Gastroesophageal sphincter (tissue), 4 donors: ENCODE measurements at regions not wholly inside any gene's neighbourhood (a gene's known extent, or its start where the extent isn't known, plus 50 kb on each side); places are given as distances from the start of the nearest gene placed in this dataset.
A peak's percentile ranks its signal among the peaks of the same experiment; 100 is the strongest.

Experiments used
- ATAC-seq: fragments of 150-250 bp; one replicate; pipeline ENCODE4 v1.9.1; 2016; ENCODE audit warnings: mild to moderate bottlenecking, moderate library complexity
- H3K27ac ChIP-seq, 4 donors: fragments of 200-600 bp; sonication (generic) in 3 of 4; 1 replicate in 3 of 4; 2 replicates in 1 of 4; pipeline ENCODE4 v1.5.1; 2016 to 2019
- H3K27me3 ChIP-seq: fragments of 200-600 bp; sonication (generic); one replicate; pipeline ENCODE4 v1.5.1; 2019
- H3K36me3 ChIP-seq, 2 donors: fragments of 200-600 bp; sonication (generic); one replicate each; pipeline ENCODE4 v1.5.1; 2019; ENCODE audit warnings: control low read depth in 1 of 2
- H3K4me1 ChIP-seq, 3 donors: fragments of 200-600 bp; sonication (generic); 1 replicate in 2 of 3; 2 replicates in 1 of 3; pipeline ENCODE4 v1.5.1; 2016 to 2019; ENCODE audit warnings: control low read depth in 2 of 3
- H3K4me3 ChIP-seq, 2 donors: fragments of 200-600 bp; sonication (generic); one replicate each; pipeline ENCODE4 v1.5.1; 2019; ENCODE audit warnings: mild to moderate bottlenecking in 1 of 2, moderate library complexity in 1 of 2
- H3K9me3 ChIP-seq, 3 donors: fragments of 200-600 bp; sonication (generic); one replicate each; pipeline ENCODE4 v1.5.1; 2017 to 2019; ENCODE audit warnings: control low read depth in 2 of 3
- EP300 ChIP-seq: sonication (generic); formaldehyde crosslinking; IDR thresholded peaks from one replicate; pipeline ENCODE4 v1.6.1; 2017; ENCODE audit warnings: antibody characterized with exemption, mild to moderate bottlenecking
- POLR2A ChIP-seq, 2 donors: fragments of 450-650 bp; IDR thresholded peaks; one replicate each; pipeline ENCODE4 v1.6.1; 2017; ENCODE audit warnings: antibody characterized with exemption in 2 of 2, mild to moderate bottlenecking in 2 of 2, moderate library complexity in 1 of 2
- POLR2AphosphoS5 ChIP-seq: sonication (generic); formaldehyde crosslinking; IDR thresholded peaks from one replicate; pipeline ENCODE4 v1.6.1; 2017; ENCODE audit warnings: antibody characterized with exemption
- WGBS, 2 donors: methylation state at CpG; one replicate each; pipeline ENCODE4 v1.1.5; 2018; ENCODE audit warnings: low coverage in 1 of 2; 5-methylcytosine and 5-hydroxymethylcytosine counted together
- TF ChIP-seq, protein P1 (sequence below), 4 experiments: fragments of 200-600 bp in 2 of 4; fragments of 450-650 bp in 2 of 4; sonication (generic) in 1 of 4; IDR thresholded peaks; one replicate each; pipeline ENCODE4 v1.5.1; 2017 to 2019; ENCODE audit warnings: antibody characterized with exemption in 4 of 4, mild to moderate bottlenecking in 2 of 4, moderate library complexity in 2 of 4

DNA sequence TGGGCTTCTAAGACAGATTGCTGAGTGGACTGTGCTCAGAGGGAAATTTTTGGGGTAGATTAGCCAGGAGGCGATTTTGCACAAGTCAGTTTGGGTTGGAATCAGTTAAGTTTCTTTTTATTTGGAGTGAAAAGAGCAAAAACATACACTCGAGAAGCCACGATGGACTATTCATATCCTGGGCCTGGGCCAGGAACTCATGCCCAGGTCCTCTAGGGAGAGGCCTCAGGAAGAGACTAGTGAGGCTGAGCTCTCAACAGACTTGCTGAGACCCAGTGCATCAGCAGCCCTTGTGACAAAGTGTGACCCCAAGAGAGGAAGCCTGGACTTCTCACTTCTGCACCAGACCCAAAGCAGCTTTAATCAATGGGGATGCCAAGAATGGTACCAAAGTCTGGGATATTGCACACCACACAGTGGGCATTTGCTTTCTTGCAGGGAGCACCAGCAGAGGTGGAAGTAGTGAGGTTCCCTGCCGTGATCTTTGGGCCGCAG lies 61.6 kb upstream of the MAFB start:
- Histone ChIP-seq H3K27ac (peak overlapping the region in 1 of 4 donors; percentile 3), H3K9me3 (no peaks in the 10 kb centered on the region), H3K4me3 (no peak overlapping the region), H3K4me1 (peaks cover 0 to 7% (median 4%) of the 10 kb centered on the region in 3 donors), H3K36me3 (no peaks in the 10 kb centered on the region), H3K27me3 (peaks cover 3% of the 10 kb centered on the region)
- WGBS, 2 donors, result 53 to 55% methylated on average over 4 to 5 of the region's 5 CpGs
- ATAC-seq, result no peak
- TF ChIP-seq, protein P1, sequence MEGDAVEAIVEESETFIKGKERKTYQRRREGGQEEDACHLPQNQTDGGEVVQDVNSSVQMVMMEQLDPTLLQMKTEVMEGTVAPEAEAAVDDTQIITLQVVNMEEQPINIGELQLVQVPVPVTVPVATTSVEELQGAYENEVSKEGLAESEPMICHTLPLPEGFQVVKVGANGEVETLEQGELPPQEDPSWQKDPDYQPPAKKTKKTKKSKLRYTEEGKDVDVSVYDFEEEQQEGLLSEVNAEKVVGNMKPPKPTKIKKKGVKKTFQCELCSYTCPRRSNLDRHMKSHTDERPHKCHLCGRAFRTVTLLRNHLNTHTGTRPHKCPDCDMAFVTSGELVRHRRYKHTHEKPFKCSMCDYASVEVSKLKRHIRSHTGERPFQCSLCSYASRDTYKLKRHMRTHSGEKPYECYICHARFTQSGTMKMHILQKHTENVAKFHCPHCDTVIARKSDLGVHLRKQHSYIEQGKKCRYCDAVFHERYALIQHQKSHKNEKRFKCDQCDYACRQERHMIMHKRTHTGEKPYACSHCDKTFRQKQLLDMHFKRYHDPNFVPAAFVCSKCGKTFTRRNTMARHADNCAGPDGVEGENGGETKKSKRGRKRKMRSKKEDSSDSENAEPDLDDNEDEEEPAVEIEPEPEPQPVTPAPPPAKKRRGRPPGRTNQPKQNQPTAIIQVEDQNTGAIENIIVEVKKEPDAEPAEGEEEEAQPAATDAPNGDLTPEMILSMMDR (IDR thresholded peaks at IDR 0.05), result no peak
- TF ChIP-seq POLR2A (IDR thresholded peaks at IDR 0.05), result no peak
- no peak for TF ChIP-seq EP300
- no peak for TF ChIP-seq POLR2AphosphoS5

DNA sequence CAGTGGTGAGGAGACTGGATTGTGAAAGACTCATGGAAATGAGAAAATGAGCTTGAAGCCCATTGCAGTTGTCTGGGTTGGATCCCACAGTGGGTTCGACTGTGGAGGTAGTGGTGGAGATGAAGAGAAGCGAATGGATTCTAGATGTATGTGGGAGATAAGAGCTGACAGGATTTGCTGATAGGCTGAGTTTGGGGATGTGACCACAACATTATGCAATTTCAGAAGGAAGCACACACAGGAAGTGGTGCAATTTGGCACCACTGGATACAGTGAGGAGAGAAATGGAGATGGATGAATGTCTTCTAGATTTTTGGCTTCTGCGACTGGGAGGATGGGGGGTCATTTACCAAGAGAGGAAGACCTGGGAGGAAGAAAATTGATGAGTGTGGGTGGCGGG lies 64.4 kb upstream of the MAFB start:
- no peaks in the 10 kb centered on the region for H3K9me3 ChIP-seq
- 88 to 95% methylated on average over 2 to 4 of the region's 4 CpGs for WGBS, 2 donors
- no peak overlapping the region for H3K27ac ChIP-seq
- no peak overlapping the region for H3K4me3 ChIP-seq
- peaks cover 0 to 7% (median 4%) of the 10 kb centered on the region in 3 donors for H3K4me1 ChIP-seq
- TF ChIP-seq EP300 (no peak), POLR2A (IDR thresholded peaks at IDR 0.05) (no peak), POLR2AphosphoS5 (no peak)
- TF ChIP-seq, protein P1 (IDR thresholded peaks at IDR 0.05), result no peak
- no peaks in the 10 kb centered on the region for H3K36me3 ChIP-seq
- no peak for ATAC-seq
- no peaks in the 10 kb centered on the region for H3K27me3 ChIP-seq

DNA sequence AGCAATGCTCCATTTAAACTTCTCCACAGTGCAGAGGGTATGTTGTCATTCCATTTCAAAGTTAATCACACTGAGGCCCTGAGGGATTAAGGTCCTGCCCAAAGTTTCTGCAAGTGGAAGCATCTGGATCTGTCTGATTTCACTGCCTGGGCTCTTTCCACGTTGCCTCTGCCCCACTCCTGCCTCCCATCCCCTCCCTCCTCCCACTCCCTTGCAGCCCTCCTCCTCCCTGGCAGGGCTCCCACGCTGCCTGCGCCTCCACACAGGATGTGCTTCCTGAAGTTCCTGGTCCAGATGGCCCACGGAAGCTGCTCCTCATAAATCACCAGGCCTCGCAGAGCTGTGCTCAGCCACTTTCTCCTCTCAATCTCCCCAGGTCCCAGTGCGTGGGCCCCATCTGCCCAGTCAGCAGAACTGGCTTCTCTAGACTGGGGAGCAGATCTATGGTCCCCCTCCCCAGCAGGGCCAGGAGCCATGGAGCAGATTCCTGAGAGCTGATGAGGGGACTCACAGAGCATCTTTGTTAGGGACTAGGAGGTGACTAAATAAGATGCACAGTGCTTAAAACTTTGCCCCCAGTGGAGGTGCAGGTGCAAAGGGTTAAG lies 65.4 kb upstream of the MAFB start:
- Histone ChIP-seq H3K27me3 (no peaks in the 10 kb centered on the region), H3K9me3 (no peaks in the 10 kb centered on the region), H3K36me3 (no peaks in the 10 kb centered on the region), H3K4me3 (no peak overlapping the region), H3K27ac (no peak overlapping the region), H3K4me1 (peaks cover 0 to 7% (median 4%) of the 10 kb centered on the region in 3 donors)
- TF ChIP-seq POLR2A (IDR thresholded peaks at IDR 0.05) (no peak), POLR2AphosphoS5 (no peak), EP300 (no peak)
- TF ChIP-seq, protein P1 (IDR thresholded peaks at IDR 0.05), result no peak
- WGBS, 2 donors, result 0% methylated on average over 1 of the region's 6 CpGs; no CpG with 5 or more reads in 1 of the 2 donors
- no peak for ATAC-seq

DNA sequence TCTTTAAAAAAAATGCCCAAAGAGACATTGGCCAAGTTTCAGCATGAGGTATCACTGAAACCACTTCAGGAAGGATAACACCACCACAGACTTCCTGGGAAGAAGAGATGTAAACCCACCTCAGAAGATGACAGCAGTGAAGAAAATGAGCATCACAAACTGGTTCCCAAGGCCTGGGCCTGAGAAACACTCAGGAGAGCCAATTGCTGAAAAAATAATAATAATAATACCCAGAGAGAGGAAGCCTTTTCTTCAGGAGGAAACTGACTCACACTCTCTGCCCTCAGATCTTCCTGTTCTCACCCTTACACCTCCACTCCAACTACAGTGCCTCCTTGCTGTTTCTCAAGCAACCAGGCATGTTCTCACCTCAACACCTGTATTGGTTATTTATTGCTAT lies 68.1 kb upstream of the MAFB start:
- Histone ChIP-seq H3K4me3 (no peak overlapping the region), H3K4me1 (peaks cover 0 to 7% (median 4%) of the 10 kb centered on the region in 3 donors), H3K27me3 (no peaks in the 10 kb centered on the region), H3K9me3 (no peaks in the 10 kb centered on the region), H3K27ac (no peak overlapping the region), H3K36me3 (no peaks in the 10 kb centered on the region)
- TF ChIP-seq POLR2AphosphoS5, result no peak
- no peak for TF ChIP-seq POLR2A (IDR thresholded peaks at IDR 0.05)
- TF ChIP-seq, protein P1 (IDR thresholded peaks at IDR 0.05), result no peak
- no peak for TF ChIP-seq EP300
- ATAC-seq, result no peak

DNA sequence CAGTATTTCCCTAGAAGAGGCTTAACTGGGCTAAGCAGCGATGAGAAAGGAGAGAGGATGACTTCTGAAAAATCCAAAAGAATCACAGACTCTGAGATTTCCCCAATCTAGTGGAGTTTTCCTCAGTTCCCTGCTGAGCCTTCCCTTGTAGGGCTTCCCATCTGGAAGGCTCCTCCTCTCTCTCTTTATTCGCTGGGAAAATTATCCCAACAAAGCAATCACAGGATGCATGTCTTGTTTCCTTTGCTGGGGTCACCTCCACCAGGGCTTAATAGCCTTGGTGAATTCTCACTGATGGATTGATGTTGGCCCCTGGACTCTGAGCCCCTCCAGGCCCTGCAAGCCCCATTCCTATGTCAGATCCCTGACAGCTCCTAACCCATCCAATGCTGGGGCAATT lies 69.8 kb upstream of the MAFB start:
- no peaks in the 10 kb centered on the region for H3K9me3 ChIP-seq
- H3K27ac ChIP-seq, result no peak overlapping the region
- ATAC-seq, result no peak
- H3K4me1 ChIP-seq, result peaks cover 0 to 7% (median 4%) of the 10 kb centered on the region in 3 donors
- H3K4me3 ChIP-seq, result no peak overlapping the region
- WGBS, 2 donors, result 50 to 63% methylated on average over 1 of the region's 2 CpGs
- TF ChIP-seq POLR2A (IDR thresholded peaks at IDR 0.05), result no peak
- TF ChIP-seq, protein P1 (IDR thresholded peaks at IDR 0.05), result no peak
- TF ChIP-seq POLR2AphosphoS5, result no peak
- no peak for TF ChIP-seq EP300
- H3K36me3 ChIP-seq, result no peaks in the 10 kb centered on the region
- H3K27me3 ChIP-seq, result no peaks in the 10 kb centered on the region
